C4-2B (cell line): ENCODE measurements at regions not wholly inside any gene's neighbourhood (a gene's known extent, or its start where the extent isn't known, plus 50 kb on each side); places are given as distances from the start of the nearest gene placed in this dataset.
"Not testable (repeated sequence)": the region's sequence is repeated elsewhere in the genome, so short reads cannot be mapped to it uniquely, and the experiment has no call there.

Experiments used
- H3K27ac ChIP-seq: fragments of 450-650 bp; 2 replicates; pipeline ENCODE4 v1.5.1; 2017
- TF ChIP-seq, protein P1 (sequence below): fragments of 450-650 bp; conservative IDR thresholded peaks from 2 replicates; pipeline ENCODE4 v1.5.1; 2017; ENCODE audit warnings: mild to moderate bottlenecking

GRCh38 chr13:18322821-18323220 is 858.8 kb downstream of the TUBA3C start:
- not testable (repeated sequence) for H3K27ac ChIP-seq

DNA sequence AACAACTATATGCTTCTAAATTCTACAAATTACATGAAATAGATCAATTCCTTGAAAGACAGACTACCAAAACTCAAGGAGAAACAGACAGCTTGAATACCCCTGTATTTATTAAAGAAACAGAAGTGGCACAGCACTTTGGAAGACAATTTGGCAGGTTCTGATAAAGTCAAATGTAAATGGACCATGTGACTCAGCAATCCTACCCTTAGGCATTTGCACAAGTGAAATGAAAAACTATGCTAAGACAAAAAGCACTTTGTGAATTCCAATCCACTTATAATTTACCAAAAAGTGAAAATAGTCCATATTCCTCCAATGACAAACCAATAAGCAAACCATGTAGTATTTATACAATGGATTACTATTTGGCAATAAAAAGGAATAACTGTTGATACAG is 862.0 kb downstream of the TUBA3C start:
- H3K27ac ChIP-seq: not testable (repeated sequence)

DNA sequence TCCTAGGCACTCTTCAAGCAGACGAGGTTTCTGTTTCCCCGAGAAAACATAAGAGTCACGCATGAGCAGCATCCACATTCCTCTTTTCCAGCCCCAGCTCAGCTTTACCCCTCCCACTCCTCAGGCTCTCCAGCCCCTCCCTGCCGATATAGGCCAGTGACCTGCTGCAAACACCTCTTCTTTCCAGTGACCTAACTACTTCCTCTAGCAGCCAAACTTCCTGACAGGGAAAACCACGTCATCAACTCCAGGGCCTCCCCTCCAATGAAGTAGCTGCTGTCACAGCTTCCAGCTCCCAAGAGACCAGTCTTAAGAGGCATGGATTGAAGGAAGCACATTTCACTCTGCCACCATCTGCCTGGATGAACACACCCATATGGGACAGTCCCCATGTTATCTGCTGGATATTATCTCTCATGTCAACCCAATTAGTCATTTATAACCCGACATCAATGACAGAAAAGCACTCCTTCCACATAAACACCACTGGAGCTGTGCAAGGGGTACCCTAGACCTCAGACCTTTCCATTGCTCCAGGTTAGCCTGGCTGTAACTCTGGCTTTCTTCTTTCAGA is 878.3 kb downstream of the TUBA3C start:
- not testable (repeated sequence) for H3K27ac ChIP-seq

GRCh38 chr13:18300968-18301367 is 880.7 kb downstream of the TUBA3C start:
- H3K27ac ChIP-seq: not testable (repeated sequence)

- H3K27ac ChIP-seq: not testable (repeated sequence)
These were observed 884.3 kb downstream of the TUBA3C start for GRCh38 chr13:18297359-18297758.

GRCh38 chr13:18296617-18297016 is 885.0 kb downstream of the TUBA3C start:
- not testable (repeated sequence) for H3K27ac ChIP-seq

DNA sequence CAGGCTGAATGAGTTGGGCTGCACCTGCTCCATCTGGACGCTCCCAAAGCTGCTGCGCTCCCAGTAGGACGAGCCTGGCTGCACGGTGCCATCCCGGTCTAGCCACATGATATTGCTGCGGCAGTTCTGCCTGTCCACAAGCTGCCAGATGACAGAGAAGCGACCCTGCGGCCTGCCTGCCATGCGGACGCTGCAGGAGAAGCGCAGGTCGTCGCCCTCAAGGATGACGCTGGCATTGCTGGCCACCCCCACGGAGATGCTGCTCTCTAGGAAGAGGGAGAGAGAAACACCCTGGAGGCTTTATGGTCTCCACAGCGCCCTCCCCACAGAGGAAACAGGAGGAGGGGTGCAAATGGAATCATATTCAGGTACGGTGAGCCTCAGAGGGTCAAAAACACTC is 887.3 kb downstream of the TUBA3C start:
- H3K27ac ChIP-seq: not testable (repeated sequence)

DNA sequence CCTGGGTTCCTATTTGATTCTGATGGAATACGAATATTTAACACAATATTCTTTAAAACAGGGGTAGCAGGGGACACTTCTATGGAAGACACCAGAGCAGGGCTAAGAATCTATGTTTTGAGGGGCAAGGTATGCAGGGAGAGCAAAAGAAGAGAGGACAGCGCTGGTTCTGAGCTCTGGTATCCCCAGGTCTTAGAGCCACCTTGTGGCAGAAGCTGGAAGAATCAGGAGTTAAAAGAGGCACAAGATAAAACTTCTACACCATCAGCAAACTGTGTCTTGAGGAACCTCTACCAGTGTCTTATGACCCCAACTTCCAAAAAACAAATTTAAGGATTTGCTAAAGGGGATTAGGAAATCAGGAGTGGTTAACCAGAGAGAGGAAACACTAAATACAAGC is 894.8 kb downstream of the TUBA3C start:
- TF ChIP-seq, protein P1, sequence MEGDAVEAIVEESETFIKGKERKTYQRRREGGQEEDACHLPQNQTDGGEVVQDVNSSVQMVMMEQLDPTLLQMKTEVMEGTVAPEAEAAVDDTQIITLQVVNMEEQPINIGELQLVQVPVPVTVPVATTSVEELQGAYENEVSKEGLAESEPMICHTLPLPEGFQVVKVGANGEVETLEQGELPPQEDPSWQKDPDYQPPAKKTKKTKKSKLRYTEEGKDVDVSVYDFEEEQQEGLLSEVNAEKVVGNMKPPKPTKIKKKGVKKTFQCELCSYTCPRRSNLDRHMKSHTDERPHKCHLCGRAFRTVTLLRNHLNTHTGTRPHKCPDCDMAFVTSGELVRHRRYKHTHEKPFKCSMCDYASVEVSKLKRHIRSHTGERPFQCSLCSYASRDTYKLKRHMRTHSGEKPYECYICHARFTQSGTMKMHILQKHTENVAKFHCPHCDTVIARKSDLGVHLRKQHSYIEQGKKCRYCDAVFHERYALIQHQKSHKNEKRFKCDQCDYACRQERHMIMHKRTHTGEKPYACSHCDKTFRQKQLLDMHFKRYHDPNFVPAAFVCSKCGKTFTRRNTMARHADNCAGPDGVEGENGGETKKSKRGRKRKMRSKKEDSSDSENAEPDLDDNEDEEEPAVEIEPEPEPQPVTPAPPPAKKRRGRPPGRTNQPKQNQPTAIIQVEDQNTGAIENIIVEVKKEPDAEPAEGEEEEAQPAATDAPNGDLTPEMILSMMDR: peak; percentile 37
- H3K27ac ChIP-seq: not testable (repeated sequence)

DNA sequence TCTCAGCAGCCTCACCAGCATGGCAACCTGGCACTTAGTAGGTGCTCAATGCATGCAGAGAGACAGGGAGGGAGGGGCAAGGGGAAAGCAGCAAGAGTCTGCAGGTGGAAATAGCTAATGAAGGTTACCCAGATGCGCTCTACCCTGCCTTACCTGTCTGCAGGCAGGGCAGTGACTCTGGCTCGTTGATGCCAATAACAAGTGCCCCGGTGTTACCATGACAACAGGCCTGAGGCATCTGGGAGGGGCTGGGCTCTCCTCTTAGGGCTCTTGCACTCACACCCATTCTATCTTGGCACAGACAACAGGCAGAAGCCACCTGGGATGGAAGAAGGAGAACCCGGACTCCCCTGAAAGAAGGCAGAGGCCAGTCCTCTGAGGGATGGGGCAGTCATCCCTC is 896.0 kb downstream of the TUBA3C start:
- not testable (repeated sequence) for H3K27ac ChIP-seq

DNA sequence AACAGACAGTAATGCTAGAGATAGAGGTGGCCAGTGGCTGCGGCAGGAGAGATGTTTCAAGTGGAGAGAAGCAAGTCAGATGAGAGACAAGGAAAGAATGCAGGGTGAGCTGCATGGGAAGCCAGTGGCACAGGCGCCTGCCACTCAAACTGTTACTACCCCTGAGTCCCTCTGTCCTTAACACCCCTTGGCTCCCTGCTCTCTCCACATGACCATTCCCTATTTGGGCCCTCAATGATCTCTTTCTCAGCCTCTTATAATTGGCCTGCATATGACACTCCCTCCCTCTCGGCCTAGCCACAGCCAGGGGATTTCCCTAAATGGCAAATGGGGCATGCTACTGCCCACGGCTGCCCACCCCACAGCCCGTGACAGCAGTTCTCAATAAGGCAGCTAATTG is 897.6 kb downstream of the TUBA3C start:
- not testable (repeated sequence) for H3K27ac ChIP-seq

- not testable (repeated sequence) for H3K27ac ChIP-seq
These were observed 899.6 kb downstream of the TUBA3C start for GRCh38 chr13:18281829-18282597.

DNA sequence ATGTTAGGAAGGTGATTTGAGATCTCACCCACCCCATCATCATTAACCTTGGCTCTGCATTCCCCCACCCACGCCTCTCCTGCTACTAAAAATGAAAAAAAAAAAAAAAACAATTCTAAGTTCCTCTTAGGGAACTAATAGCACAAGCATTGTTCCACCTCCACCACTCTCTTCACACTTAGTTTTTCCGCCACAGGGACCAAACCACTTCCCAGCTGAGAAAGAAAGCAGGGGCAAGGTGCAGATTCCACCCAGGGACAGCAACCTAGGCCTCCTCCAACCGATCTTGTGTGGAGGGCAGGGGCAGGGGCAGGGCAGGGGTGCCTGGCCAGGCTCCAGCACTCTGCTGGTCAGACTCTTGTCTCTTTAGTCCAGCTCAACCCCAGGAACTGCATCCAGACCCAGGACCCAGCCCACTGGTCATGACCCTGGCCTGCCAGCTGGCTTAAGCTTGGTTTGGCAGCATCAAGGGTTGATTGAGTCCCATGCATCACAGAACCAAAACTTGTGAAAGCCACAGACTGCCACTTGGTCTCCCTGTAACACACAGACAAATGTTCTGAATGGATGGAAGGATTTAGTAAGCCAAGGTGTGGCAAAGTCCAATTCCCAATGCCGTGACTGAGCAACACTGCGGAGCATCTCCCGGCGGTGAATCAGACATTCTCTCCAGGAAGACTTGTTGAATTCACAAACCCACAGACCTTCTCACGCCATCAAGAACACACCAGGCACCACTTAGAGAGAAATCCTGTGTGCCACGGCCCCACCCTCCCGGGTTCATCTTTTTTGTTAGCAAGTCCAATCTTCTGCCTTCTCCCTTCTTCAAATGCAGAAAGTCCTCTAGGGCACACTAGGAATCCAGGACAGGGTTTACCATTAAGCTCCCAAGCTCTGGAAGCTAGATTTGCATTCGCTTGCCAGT is 900.5 kb downstream of the TUBA3C start:
- not testable (repeated sequence) for H3K27ac ChIP-seq

GRCh38 chr13:18279971-18280370 is 901.7 kb downstream of the TUBA3C start:
- H3K27ac ChIP-seq: not testable (repeated sequence)

DNA sequence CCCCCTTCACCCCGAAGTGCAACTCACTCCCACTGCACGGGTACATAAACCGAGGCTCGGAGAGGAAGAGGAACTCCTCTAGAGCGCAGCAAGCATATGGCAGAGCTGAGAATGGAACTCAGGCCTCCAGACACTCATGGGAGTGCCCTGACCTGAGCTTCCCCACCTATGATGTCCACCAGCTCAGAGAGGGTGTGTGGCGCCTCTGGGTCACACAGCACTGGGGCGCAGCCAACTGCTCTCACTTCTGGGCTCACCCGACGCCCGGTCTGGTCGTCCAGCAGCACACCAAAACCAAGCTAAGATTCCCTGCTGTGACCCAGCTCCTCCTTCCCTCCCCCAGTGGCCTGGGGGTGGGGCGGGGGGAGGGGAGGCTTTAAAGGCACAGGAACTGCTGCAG is 904.3 kb downstream of the TUBA3C start:
- H3K27ac ChIP-seq: not testable (repeated sequence)

- H3K27ac ChIP-seq: not testable (repeated sequence)
These were observed 905.3 kb downstream of the TUBA3C start for GRCh38 chr13:18276280-18276679.

GRCh38 chr13:18273785-18274514 is 907.7 kb downstream of the TUBA3C start:
- H3K27ac ChIP-seq: not testable (repeated sequence)

- not testable (repeated sequence) for H3K27ac ChIP-seq
These were observed 922.7 kb downstream of the TUBA3C start for GRCh38 chr13:18258801-18259419.

- H3K27ac ChIP-seq: not testable (repeated sequence)
These were observed 923.9 kb downstream of the TUBA3C start for GRCh38 chr13:18257686-18258085.
